H7 (cell line): ENCODE measurements at regions not wholly inside any gene's neighbourhood (a gene's known extent, or its start where the extent isn't known, plus 50 kb on each side); places are given as distances from the start of the nearest gene placed in this dataset.

Experiments
- DNase-seq: peaks from one replicate; pipeline ENCODE4 v3.0.0; 2012
- H3K27me3 ChIP-seq: 2 replicates; pipeline ENCODE4 v1.6.0; 2011; ENCODE audit warnings: mild to moderate bottlenecking, low read length; ENCODE audit not compliant: control insufficient read depth, insufficient read depth
- H3K36me3 ChIP-seq: replicated peaks from 2 replicates; pipeline ENCODE4 v1.5.1; 2011; ENCODE audit warnings: low read length; ENCODE audit not compliant: control insufficient read depth, insufficient read depth
- H3K4me3 ChIP-seq: 2 replicates; pipeline ENCODE4 v1.5.1; 2011; ENCODE audit warnings: low read depth, mild to moderate bottlenecking, control low read depth, low read length, moderate library complexity; ENCODE audit not compliant: insufficient read depth

- Histone ChIP-seq H3K4me3 (no peak overlapping the region), H3K27me3 (no peaks in the 10 kb centered on the region), H3K36me3 (no peaks in the 10 kb centered on the region)
- DNase-seq = no peak
Observed at GRCh38 chr12:111180426-111181142, 188.3 kb downstream of the PHETA1 start.

- no peak overlapping the region for H3K4me3 ChIP-seq
- no peak for DNase-seq
- no peaks in the 10 kb centered on the region for H3K27me3 ChIP-seq
- no peaks in the 10 kb centered on the region for H3K36me3 ChIP-seq
Observed at GRCh38 chr12:111178181-111179081, 190.5 kb downstream of the PHETA1 start.

- no peak overlapping the region for H3K4me3 ChIP-seq
- H3K27me3 ChIP-seq = no peaks in the 10 kb centered on the region
- H3K36me3 ChIP-seq = no peaks in the 10 kb centered on the region
- DNase-seq = no peak
Observed at GRCh38 chr12:111175396-111176094, 193.3 kb downstream of the PHETA1 start.

- H3K27me3 ChIP-seq = no peaks in the 10 kb centered on the region
- H3K4me3 ChIP-seq = no peak overlapping the region
- no peaks in the 10 kb centered on the region for H3K36me3 ChIP-seq
- DNase-seq = no peak
Observed at GRCh38 chr12:111174961-111175345, 193.9 kb downstream of the PHETA1 start.

GRCh38 chr12:111174251-111174960, 194.5 kb downstream of the PHETA1 start:
- H3K4me3 ChIP-seq = no peak overlapping the region
- peak; percentile 75 for DNase-seq
- no peaks in the 10 kb centered on the region for H3K36me3 ChIP-seq
- H3K27me3 ChIP-seq = no peaks in the 10 kb centered on the region

- H3K36me3 ChIP-seq = no peaks in the 10 kb centered on the region
Observed at GRCh38 chr12:111173836-111174235, 195.1 kb downstream of the PHETA1 start.

GRCh38 chr12:111173391-111173790, 195.5 kb downstream of the PHETA1 start:
- no peak overlapping the region for H3K4me3 ChIP-seq
- no peaks in the 10 kb centered on the region for H3K27me3 ChIP-seq
- H3K36me3 ChIP-seq = no peaks in the 10 kb centered on the region
- DNase-seq = no peak

More at GRCh38 chr12:111173836-111174235, 195.1 kb downstream of the PHETA1 start:
- no peaks in the 10 kb centered on the region for H3K27me3 ChIP-seq
- no peak overlapping the region for H3K4me3 ChIP-seq
- no peak for DNase-seq

- no peaks in the 10 kb centered on the region for H3K27me3 ChIP-seq
- no peak for DNase-seq
- H3K36me3 ChIP-seq = no peaks in the 10 kb centered on the region
- no peak overlapping the region for H3K4me3 ChIP-seq
Observed at GRCh38 chr12:111172786-111173185, 196.1 kb downstream of the PHETA1 start.

GRCh38 chr12:111171832-111172231, 197.1 kb downstream of the PHETA1 start:
- H3K27me3 ChIP-seq = no peaks in the 10 kb centered on the region
- DNase-seq = no peak
- H3K4me3 ChIP-seq = no peak overlapping the region
- no peaks in the 10 kb centered on the region for H3K36me3 ChIP-seq

- no peak overlapping the region for H3K4me3 ChIP-seq
- no peak for DNase-seq
- no peaks in the 10 kb centered on the region for H3K27me3 ChIP-seq
- no peaks in the 10 kb centered on the region for H3K36me3 ChIP-seq
Observed at GRCh38 chr12:111171345-111171744, 197.6 kb downstream of the PHETA1 start.

- no peak for DNase-seq
- Histone ChIP-seq H3K4me3 (no peak overlapping the region), H3K36me3 (no peaks in the 10 kb centered on the region), H3K27me3 (no peaks in the 10 kb centered on the region)
Observed at GRCh38 chr12:111170543-111170942, 198.4 kb downstream of the PHETA1 start.

- no peak for DNase-seq
- Histone ChIP-seq H3K36me3 (no peaks in the 10 kb centered on the region), H3K4me3 (no peak overlapping the region), H3K27me3 (no peaks in the 10 kb centered on the region)
Observed at GRCh38 chr12:111169456-111169855, 199.4 kb downstream of the PHETA1 start.

- no peak for DNase-seq
- H3K4me3 ChIP-seq = no peak overlapping the region
- H3K36me3 ChIP-seq = no peaks in the 10 kb centered on the region
- H3K27me3 ChIP-seq = no peaks in the 10 kb centered on the region
Observed at GRCh38 chr12:111169032-111169431, 199.9 kb downstream of the PHETA1 start.
